H9 (cell line): ENCODE measurements at regions not wholly inside any gene's neighbourhood (a gene's known extent, or its start where the extent isn't known, plus 50 kb on each side); places are given as distances from the start of the nearest gene placed in this dataset.

Experiments
- DNase-seq: peaks from one replicate; pipeline ENCODE4 v3.0.0-alpha.2; 2017
- H2AFZ ChIP-seq: one replicate; pipeline ENCODE4 v1.6.1; 2013; ENCODE audit warnings: mild to moderate bottlenecking, low read length, control low read depth, moderate library complexity
- H2AK5ac ChIP-seq: 2 replicates; pipeline ENCODE4 v1.6.1; 2013; ENCODE audit warnings: low read length, control low read depth, mixed read lengths; ENCODE audit not compliant: insufficient read length
- H2BK120ac ChIP-seq: one replicate; pipeline ENCODE4 v1.6.1; 2013; ENCODE audit warnings: low read depth, mild to moderate bottlenecking, low read length, control low read depth, inconsistent platforms; ENCODE audit not compliant: poor library complexity, severe bottlenecking
- H2BK12ac ChIP-seq: 2 replicates; pipeline ENCODE4 v1.6.1; 2013; ENCODE audit warnings: low read length, control low read depth, mixed read lengths, low read depth; ENCODE audit not compliant: insufficient read length
- H2BK15ac ChIP-seq: 2 replicates; pipeline ENCODE4 v1.6.1; 2013; ENCODE audit warnings: low read depth, low read length, control low read depth
- H2BK20ac ChIP-seq: one replicate; pipeline ENCODE4 v1.6.1; 2013; ENCODE audit warnings: low read depth, mild to moderate bottlenecking, low read length, control low read depth, inconsistent platforms; ENCODE audit not compliant: poor library complexity, severe bottlenecking
- H2BK5ac ChIP-seq: 2 replicates; pipeline ENCODE4 v1.6.1; 2013; ENCODE audit warnings: low read length, control low read depth, mixed read lengths; ENCODE audit not compliant: insufficient read length
- H3K14ac ChIP-seq: 2 replicates; pipeline ENCODE4 v1.6.1; 2013; ENCODE audit warnings: low read length, control low read depth; ENCODE audit not compliant: insufficient read depth
- H3K18ac ChIP-seq: 2 replicates; pipeline ENCODE4 v1.6.1; 2013; ENCODE audit warnings: low read depth, mild to moderate bottlenecking, mixed read lengths, low read length, control low read depth; ENCODE audit not compliant: insufficient read length
- H3K23ac ChIP-seq: 2 replicates; pipeline ENCODE4 v1.6.1; 2013; ENCODE audit warnings: low read length, control low read depth, mixed read lengths, low read depth; ENCODE audit not compliant: insufficient read length
- H3K23me2 ChIP-seq: 2 replicates; pipeline ENCODE4 v1.6.1; 2013; ENCODE audit warnings: low read depth, mild to moderate bottlenecking, mixed read lengths, low read length, control low read depth; ENCODE audit not compliant: insufficient read length, poor library complexity, severe bottlenecking
- H3K27ac ChIP-seq: 2 replicates; pipeline ENCODE4 v1.5.1; 2013; ENCODE audit warnings: low read length, control low read depth, mixed read lengths, low read depth; ENCODE audit not compliant: insufficient read length
- H3K27me3 ChIP-seq: 2 replicates; pipeline ENCODE4 v1.6.1; 2013; ENCODE audit warnings: low read length, control low read depth, inconsistent platforms; ENCODE audit not compliant: insufficient read depth
- H3K4ac ChIP-seq: 2 replicates; pipeline ENCODE4 v1.6.1; 2013; ENCODE audit warnings: low read depth, mild to moderate bottlenecking, control low read depth, inconsistent platforms, low read length, moderate library complexity
- H3K4me1 ChIP-seq: 2 replicates; pipeline ENCODE4 v1.6.1; 2013; ENCODE audit warnings: low read length, control low read depth, inconsistent platforms; ENCODE audit not compliant: insufficient read depth
- H3K4me2 ChIP-seq: 2 replicates; pipeline ENCODE4 v1.6.1; 2013; ENCODE audit warnings: low read length, control low read depth, mixed read lengths; ENCODE audit not compliant: insufficient read length, insufficient read depth
- H3K56ac ChIP-seq: 2 replicates; pipeline ENCODE4 v1.6.1; 2013; ENCODE audit warnings: low read depth, mild to moderate bottlenecking, mixed read lengths, low read length, control low read depth; ENCODE audit not compliant: insufficient read length
- H3K79me1 ChIP-seq: 2 replicates; pipeline ENCODE4 v1.6.1; 2013; ENCODE audit warnings: low read depth, mild to moderate bottlenecking, moderate library complexity, low read length, control low read depth, inconsistent platforms; ENCODE audit not compliant: insufficient read depth, poor library complexity, severe bottlenecking
- H3K79me2 ChIP-seq: 2 replicates; pipeline ENCODE4 v1.6.1; 2013; ENCODE audit warnings: low read length, control low read depth, inconsistent platforms; ENCODE audit not compliant: insufficient read depth
- H3K9ac ChIP-seq: 2 replicates; pipeline ENCODE4 v1.6.1; 2013; ENCODE audit warnings: low read length, control low read depth, mixed read lengths; ENCODE audit not compliant: insufficient read length; ENCODE audit errors: extremely low read depth
- H3K9me3 ChIP-seq: one replicate; pipeline ENCODE4 v1.6.1; 2013; ENCODE audit warnings: low read depth, low read length, inconsistent platforms; ENCODE audit not compliant: control insufficient read depth
- H3T11ph ChIP-seq: one replicate; pipeline ENCODE4 v1.6.1; 2013; ENCODE audit warnings: mild to moderate bottlenecking, low read length, control low read depth, inconsistent platforms
- H4K20me1 ChIP-seq: one replicate; pipeline ENCODE4 v1.6.1; 2013; ENCODE audit not compliant: control insufficient read depth, insufficient read length, insufficient read depth
- H4K5ac ChIP-seq: 2 replicates; pipeline ENCODE4 v1.6.1; 2013; ENCODE audit warnings: low read depth, mild to moderate bottlenecking, mixed read lengths, low read length, control low read depth; ENCODE audit not compliant: insufficient read length
- H4K8ac ChIP-seq: replicated peaks from 2 replicates; pipeline ENCODE4 v1.6.1; 2013; ENCODE audit warnings: low read length, control low read depth, mixed read lengths, low read depth; ENCODE audit not compliant: insufficient read length
- H4K91ac ChIP-seq: 2 replicates; pipeline ENCODE4 v1.6.1; 2013; ENCODE audit warnings: low read depth, mild to moderate bottlenecking, moderate library complexity, mixed read lengths, low read length, control low read depth; ENCODE audit not compliant: insufficient read length
- H3K27ac Mint-ChIP-seq, 3 experiments: 2 replicates in 2 of 3; 3 replicates in 1 of 3; pipeline ENCODE4 v1.8.0; 2020 to 2021; ENCODE audit warnings: mixed read lengths in 3 of 3, mild to moderate bottlenecking in 1 of 3, moderate library complexity in 1 of 3
- H3K27me3 Mint-ChIP-seq: 2 replicates; pipeline ENCODE4 v1.8.0; 2021; ENCODE audit warnings: low read depth, mild to moderate bottlenecking, moderate library complexity, mixed read lengths
- H3K36me3 Mint-ChIP-seq, 3 experiments: 2 replicates in 2 of 3; 3 replicates in 1 of 3; pipeline ENCODE4 v1.8.0; 2020 to 2021; ENCODE audit warnings: low read depth in 3 of 3, mixed read lengths in 3 of 3; ENCODE audit not compliant: insufficient read depth in 1 of 3
- H3K4me1 Mint-ChIP-seq, 2 experiments: 2 replicates each; pipeline ENCODE4 v1.8.0; 2020; ENCODE audit warnings: mixed read lengths in 2 of 2
- H3K4me3 Mint-ChIP-seq, 2 experiments: 2 replicates in 1 of 2; 3 replicates in 1 of 2; pipeline ENCODE4 v1.8.0; 2020 to 2021; ENCODE audit warnings: mild to moderate bottlenecking in 2 of 2, mixed read lengths in 2 of 2, moderate library complexity in 1 of 2
- H3K9me3 Mint-ChIP-seq, 2 experiments: 2 replicates in 1 of 2; 3 replicates in 1 of 2; pipeline ENCODE4 v1.8.0; 2020; ENCODE audit warnings: mild to moderate bottlenecking in 2 of 2, mixed read lengths in 2 of 2, moderate library complexity in 1 of 2
- CTCF ChIP-seq: fragments of 200-600 bp; sonication (generic); conservative IDR thresholded peaks from 3 replicates; pipeline ENCODE4 v1.8.0; 2021; ENCODE audit warnings: antibody characterized with exemption, mild to moderate bottlenecking
- WGBS: extraction: QIAGEN DNeasy Blood & Tissue Kit; methylation state at CpG from one replicate; pipeline ENCODE4 v1.1.7; 2013; ENCODE audit warnings: missing lambda C conversion rate, low lambda C conversion rate, mixed read lengths; ENCODE audit not compliant: insufficient read length; ENCODE audit errors: extremely low coverage; 5-methylcytosine and 5-hydroxymethylcytosine counted together

GRCh38 chr14:89625731-89626232 is 208.7 kb upstream of the FOXN3 start:
- Histone ChIP-seq H3K23ac (no peak overlapping the region), H4K91ac (no peak overlapping the region), H3K4ac (no peak overlapping the region), H2BK12ac (no peak overlapping the region), H3K79me2 (no peaks in the 10 kb centered on the region), H4K20me1 (no peaks in the 10 kb centered on the region), H3K79me1 (no peaks in the 10 kb centered on the region), H2BK120ac (no peak overlapping the region), H2BK5ac (no peak overlapping the region), H3K14ac (no peak overlapping the region), H2AK5ac (no peak overlapping the region), H2BK15ac (no peak overlapping the region), H3K9me3 (no peaks in the 10 kb centered on the region), H2AFZ (no peak overlapping the region), H3K9ac (no peak overlapping the region), H3K4me2 (no peak overlapping the region), H4K5ac (no peak overlapping the region), H3K4me1 (peaks cover 14% of the 10 kb centered on the region; the same call in 1 of the 2 replicates), H3K23me2 (no peaks in the 10 kb centered on the region), H3K27me3 (no peaks in the 10 kb centered on the region), H4K8ac (no peak overlapping the region), H3K56ac (no peak overlapping the region), H2BK20ac (no peak overlapping the region), H3T11ph (no peak overlapping the region), H3K27ac (no peak overlapping the region), H3K18ac (no peak overlapping the region)
- DNase-seq: no peak
- Mint-ChIP-seq H3K36me3 (no peaks in the 10 kb centered on the region; a peak in 2 of 7 replicates), H3K27ac (no peak overlapping the region), H3K4me3 (no peak overlapping the region), H3K9me3 (no peaks in the 10 kb centered on the region; a peak in 1 of 5 replicates), H3K4me1 (peaks cover 61 to 64% of the 10 kb centered on the region in 2 experiments), H3K27me3 (peaks cover 5% of the 10 kb centered on the region; the same call in 1 of the 2 replicates)
- no peak for TF ChIP-seq CTCF
- no CpG with 5 or more reads among the region's 9 CpGs for WGBS
